ENCODE measurements at regions not wholly inside any gene's neighbourhood (a gene's known extent, or its start where the extent isn't known, plus 50 kb on each side); places are given as distances from the start of the nearest gene placed in this dataset.

DNA sequence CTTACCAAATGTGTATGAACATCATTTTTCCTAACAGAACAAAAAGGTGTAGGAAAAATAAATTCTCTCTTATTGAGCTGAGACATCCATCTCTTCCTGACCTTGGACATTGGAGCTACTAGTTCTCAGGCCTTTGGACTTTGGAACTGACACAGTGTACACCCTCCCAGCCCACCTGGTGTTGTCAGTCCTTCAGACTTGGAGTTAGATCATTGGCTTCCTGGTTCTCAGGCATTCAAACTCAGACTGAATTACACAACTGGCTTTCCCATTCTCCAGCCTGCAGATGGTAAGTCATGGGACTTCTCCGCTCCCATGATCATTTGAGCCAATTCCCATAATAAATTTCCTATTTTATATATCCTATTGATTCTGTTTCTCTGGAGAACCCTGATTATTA, 84.8 kb upstream of the EDNRA start (continued):
- TF ChIP-seq, protein P1, sequence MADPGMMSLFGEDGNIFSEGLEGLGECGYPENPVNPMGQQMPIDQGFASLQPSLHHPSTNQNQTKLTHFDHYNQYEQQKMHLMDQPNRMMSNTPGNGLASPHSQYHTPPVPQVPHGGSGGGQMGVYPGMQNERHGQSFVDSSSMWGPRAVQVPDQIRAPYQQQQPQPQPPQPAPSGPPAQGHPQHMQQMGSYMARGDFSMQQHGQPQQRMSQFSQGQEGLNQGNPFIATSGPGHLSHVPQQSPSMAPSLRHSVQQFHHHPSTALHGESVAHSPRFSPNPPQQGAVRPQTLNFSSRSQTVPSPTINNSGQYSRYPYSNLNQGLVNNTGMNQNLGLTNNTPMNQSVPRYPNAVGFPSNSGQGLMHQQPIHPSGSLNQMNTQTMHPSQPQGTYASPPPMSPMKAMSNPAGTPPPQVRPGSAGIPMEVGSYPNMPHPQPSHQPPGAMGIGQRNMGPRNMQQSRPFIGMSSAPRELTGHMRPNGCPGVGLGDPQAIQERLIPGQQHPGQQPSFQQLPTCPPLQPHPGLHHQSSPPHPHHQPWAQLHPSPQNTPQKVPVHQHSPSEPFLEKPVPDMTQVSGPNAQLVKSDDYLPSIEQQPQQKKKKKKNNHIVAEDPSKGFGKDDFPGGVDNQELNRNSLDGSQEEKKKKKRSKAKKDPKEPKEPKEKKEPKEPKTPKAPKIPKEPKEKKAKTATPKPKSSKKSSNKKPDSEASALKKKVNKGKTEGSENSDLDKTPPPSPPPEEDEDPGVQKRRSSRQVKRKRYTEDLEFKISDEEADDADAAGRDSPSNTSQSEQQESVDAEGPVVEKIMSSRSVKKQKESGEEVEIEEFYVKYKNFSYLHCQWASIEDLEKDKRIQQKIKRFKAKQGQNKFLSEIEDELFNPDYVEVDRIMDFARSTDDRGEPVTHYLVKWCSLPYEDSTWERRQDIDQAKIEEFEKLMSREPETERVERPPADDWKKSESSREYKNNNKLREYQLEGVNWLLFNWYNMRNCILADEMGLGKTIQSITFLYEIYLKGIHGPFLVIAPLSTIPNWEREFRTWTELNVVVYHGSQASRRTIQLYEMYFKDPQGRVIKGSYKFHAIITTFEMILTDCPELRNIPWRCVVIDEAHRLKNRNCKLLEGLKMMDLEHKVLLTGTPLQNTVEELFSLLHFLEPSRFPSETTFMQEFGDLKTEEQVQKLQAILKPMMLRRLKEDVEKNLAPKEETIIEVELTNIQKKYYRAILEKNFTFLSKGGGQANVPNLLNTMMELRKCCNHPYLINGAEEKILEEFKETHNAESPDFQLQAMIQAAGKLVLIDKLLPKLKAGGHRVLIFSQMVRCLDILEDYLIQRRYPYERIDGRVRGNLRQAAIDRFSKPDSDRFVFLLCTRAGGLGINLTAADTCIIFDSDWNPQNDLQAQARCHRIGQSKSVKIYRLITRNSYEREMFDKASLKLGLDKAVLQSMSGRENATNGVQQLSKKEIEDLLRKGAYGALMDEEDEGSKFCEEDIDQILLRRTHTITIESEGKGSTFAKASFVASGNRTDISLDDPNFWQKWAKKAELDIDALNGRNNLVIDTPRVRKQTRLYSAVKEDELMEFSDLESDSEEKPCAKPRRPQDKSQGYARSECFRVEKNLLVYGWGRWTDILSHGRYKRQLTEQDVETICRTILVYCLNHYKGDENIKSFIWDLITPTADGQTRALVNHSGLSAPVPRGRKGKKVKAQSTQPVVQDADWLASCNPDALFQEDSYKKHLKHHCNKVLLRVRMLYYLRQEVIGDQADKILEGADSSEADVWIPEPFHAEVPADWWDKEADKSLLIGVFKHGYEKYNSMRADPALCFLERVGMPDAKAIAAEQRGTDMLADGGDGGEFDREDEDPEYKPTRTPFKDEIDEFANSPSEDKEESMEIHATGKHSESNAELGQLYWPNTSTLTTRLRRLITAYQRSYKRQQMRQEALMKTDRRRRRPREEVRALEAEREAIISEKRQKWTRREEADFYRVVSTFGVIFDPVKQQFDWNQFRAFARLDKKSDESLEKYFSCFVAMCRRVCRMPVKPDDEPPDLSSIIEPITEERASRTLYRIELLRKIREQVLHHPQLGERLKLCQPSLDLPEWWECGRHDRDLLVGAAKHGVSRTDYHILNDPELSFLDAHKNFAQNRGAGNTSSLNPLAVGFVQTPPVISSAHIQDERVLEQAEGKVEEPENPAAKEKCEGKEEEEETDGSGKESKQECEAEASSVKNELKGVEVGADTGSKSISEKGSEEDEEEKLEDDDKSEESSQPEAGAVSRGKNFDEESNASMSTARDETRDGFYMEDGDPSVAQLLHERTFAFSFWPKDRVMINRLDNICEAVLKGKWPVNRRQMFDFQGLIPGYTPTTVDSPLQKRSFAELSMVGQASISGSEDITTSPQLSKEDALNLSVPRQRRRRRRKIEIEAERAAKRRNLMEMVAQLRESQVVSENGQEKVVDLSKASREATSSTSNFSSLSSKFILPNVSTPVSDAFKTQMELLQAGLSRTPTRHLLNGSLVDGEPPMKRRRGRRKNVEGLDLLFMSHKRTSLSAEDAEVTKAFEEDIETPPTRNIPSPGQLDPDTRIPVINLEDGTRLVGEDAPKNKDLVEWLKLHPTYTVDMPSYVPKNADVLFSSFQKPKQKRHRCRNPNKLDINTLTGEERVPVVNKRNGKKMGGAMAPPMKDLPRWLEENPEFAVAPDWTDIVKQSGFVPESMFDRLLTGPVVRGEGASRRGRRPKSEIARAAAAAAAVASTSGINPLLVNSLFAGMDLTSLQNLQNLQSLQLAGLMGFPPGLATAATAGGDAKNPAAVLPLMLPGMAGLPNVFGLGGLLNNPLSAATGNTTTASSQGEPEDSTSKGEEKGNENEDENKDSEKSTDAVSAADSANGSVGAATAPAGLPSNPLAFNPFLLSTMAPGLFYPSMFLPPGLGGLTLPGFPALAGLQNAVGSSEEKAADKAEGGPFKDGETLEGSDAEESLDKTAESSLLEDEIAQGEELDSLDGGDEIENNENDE (IDR thresholded peaks at IDR 0.05; ENCODE audit: insufficient replicate concordance, low read length), result no peak
- TF ChIP-seq, protein P2, sequence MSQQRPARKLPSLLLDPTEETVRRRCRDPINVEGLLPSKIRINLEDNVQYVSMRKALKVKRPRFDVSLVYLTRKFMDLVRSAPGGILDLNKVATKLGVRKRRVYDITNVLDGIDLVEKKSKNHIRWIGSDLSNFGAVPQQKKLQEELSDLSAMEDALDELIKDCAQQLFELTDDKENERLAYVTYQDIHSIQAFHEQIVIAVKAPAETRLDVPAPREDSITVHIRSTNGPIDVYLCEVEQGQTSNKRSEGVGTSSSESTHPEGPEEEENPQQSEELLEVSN (IDR thresholded peaks at IDR 0.05), result no peak
- TF ChIP-seq TEAD4 (IDR thresholded peaks at IDR 0.05; ENCODE audit: low read depth, low read length), result no peak
- no peak for TF ChIP-seq TCF12 (IDR thresholded peaks at IDR 0.05; ENCODE audit: low read depth, low read length)
- no peak for TF ChIP-seq JUN (IDR thresholded peaks at IDR 0.05; ENCODE audit: low read depth, low read length)
- no peak for TF ChIP-seq SIX5 (IDR thresholded peaks at IDR 0.05; ENCODE audit: low read depth, low read length)
